Keratinocyte (primary cell): ENCODE measurements at regions not wholly inside any gene's neighbourhood (a gene's known extent, or its start where the extent isn't known, plus 50 kb on each side); places are given as distances from the start of the nearest gene placed in this dataset.

Experiments
- DNase-seq: peaks from one replicate; pipeline ENCODE4 v3.0.0-alpha.2; 2011; ENCODE audit warnings: low read depth, missing footprints, low spot score
- FAIRE-seq: peaks from 2 replicates; lab custom pipeline; 2011; peaks lifted over from hg19 to GRCh38; lab: Jason Lieb, UNC
- H2AFZ ChIP-seq: 2 replicates; pipeline ENCODE4 v1.6.0; 2012; ENCODE audit warnings: low read length, control low read depth, inconsistent platforms; ENCODE audit not compliant: control insufficient read depth
- H3K27ac ChIP-seq: 2 replicates; pipeline ENCODE4 v1.5.1; 2011; ENCODE audit warnings: low read length; ENCODE audit not compliant: control insufficient read depth, insufficient read depth
- H3K27me3 ChIP-seq: 3 replicates; pipeline ENCODE4 v1.6.0; 2011; ENCODE audit warnings: low read length; ENCODE audit not compliant: control insufficient read depth, insufficient read depth; ENCODE audit errors: extremely low read depth
- H3K36me3 ChIP-seq, 2 experiments: 2 replicates in 1 of 2; 3 replicates in 1 of 2; pipeline ENCODE4 v1.5.1; 2011; ENCODE audit warnings: low read length in 2 of 2, mild to moderate bottlenecking in 1 of 2; ENCODE audit not compliant: control insufficient read depth in 2 of 2, insufficient read depth in 2 of 2; ENCODE audit errors: extremely low read depth in 1 of 2
- H3K4me1 ChIP-seq: 3 replicates; pipeline ENCODE4 v1.5.1; 2011; ENCODE audit warnings: low read length; ENCODE audit not compliant: control insufficient read depth, insufficient read depth; ENCODE audit errors: extremely low read depth
- H3K4me2 ChIP-seq: 3 replicates; pipeline ENCODE4 v1.6.0; 2011; ENCODE audit warnings: low read depth, low read length; ENCODE audit not compliant: control insufficient read depth, insufficient read depth; ENCODE audit errors: extremely low read depth
- H3K4me3 ChIP-seq, 3 experiments: fragments of 200-600 bp in 1 of 3; sonication (generic) in 1 of 3; 2 replicates in 2 of 3; 3 replicates in 1 of 3; pipeline ENCODE4 v1.5.1; 2011 to 2016; ENCODE audit warnings: low read length in 3 of 3, mild to moderate bottlenecking in 3 of 3, control low read depth in 2 of 3, inconsistent platforms in 1 of 3, low read depth in 1 of 3, mixed read lengths in 1 of 3, mixed run types in 1 of 3, moderate library complexity in 1 of 3; ENCODE audit not compliant: control insufficient read depth in 2 of 3, insufficient read depth in 2 of 3; ENCODE audit errors: extremely low read depth in 1 of 3
- H3K79me2 ChIP-seq: 2 replicates; pipeline ENCODE4 v1.6.0; 2012; ENCODE audit warnings: low read length; ENCODE audit not compliant: control insufficient read depth, insufficient read depth
- H3K9ac ChIP-seq: 3 replicates; pipeline ENCODE4 v1.6.0; 2011; ENCODE audit warnings: low read length; ENCODE audit not compliant: control insufficient read depth, insufficient read depth; ENCODE audit errors: extremely low read depth
- H3K9me1 ChIP-seq: 3 replicates; pipeline ENCODE4 v1.6.0; 2011; ENCODE audit warnings: low read length; ENCODE audit not compliant: control insufficient read depth, insufficient read depth; ENCODE audit errors: extremely low read depth
- H3K9me3 ChIP-seq: 2 replicates; pipeline ENCODE4 v1.5.1; 2012; ENCODE audit warnings: low read depth, low read length; ENCODE audit not compliant: control insufficient read depth
- H4K20me1 ChIP-seq: 3 replicates; pipeline ENCODE4 v1.6.0; 2011; ENCODE audit warnings: low read length; ENCODE audit not compliant: control insufficient read depth, insufficient read depth; ENCODE audit errors: extremely low read depth
- CTCF ChIP-seq, 3 experiments: IDR thresholded peaks in 1 of 3; conservative IDR thresholded peaks in 1 of 3; optimal IDR thresholded peaks in 1 of 3; 2 replicates in 2 of 3; 3 replicates in 1 of 3; pipeline versions ENCODE3 to v1.5.1; 2011; ENCODE audit warnings: low read length in 3 of 3, mild to moderate bottlenecking in 3 of 3, moderate library complexity in 2 of 3, control low read depth in 1 of 3, inconsistent platforms in 1 of 3; ENCODE audit not compliant: insufficient read depth in 2 of 3; ENCODE audit errors: extremely low read depth in 1 of 3
- EZH2 ChIP-seq: IDR thresholded peaks from one replicate; pipeline ENCODE4 v1.6.1; 2012; ENCODE audit warnings: inconsistent platforms, mild to moderate bottlenecking, low read length, moderate library complexity
- dilution Hi-C: fragments of 300-500 bp; cut with MboI; formaldehyde crosslinking; loops from one replicate; pipeline ENCODE4 v1.7.0; 2020; ENCODE audit warnings: low sequenced_read_pairs; ENCODE audit not compliant: extremely low pct_ligation_motif_present

- FAIRE-seq (no peak), DNase-seq (no peak)
- dilution Hi-C loops: no loop called here
- no peaks in the 10 kb centered on the region for H3K9me3 ChIP-seq
- H3K9ac ChIP-seq: no peak overlapping the region
- H2AFZ ChIP-seq: no peak overlapping the region
- H3K27me3 ChIP-seq: no peaks in the 10 kb centered on the region
- no peak overlapping the region for H3K4me3 ChIP-seq
- H3K9me1 ChIP-seq: no peaks in the 10 kb centered on the region
- H3K79me2 ChIP-seq: no peaks in the 10 kb centered on the region
- no peak overlapping the region for H3K27ac ChIP-seq
- H3K4me2 ChIP-seq: no peak overlapping the region
- no peaks in the 10 kb centered on the region for H3K36me3 ChIP-seq
- TF ChIP-seq CTCF (optimal IDR thresholded peaks at IDR 0.05 in 1 of 3, IDR thresholded peaks at IDR 0.05 in 1 of 3, conservative IDR thresholded peaks at IDR 0.05 in 1 of 3; ENCODE audit: extremely low read depth in 1 of 3, insufficient read depth in 2 of 3, low read length in 3 of 3) (no peak), EZH2 (no peak)
- no peaks in the 10 kb centered on the region for H3K4me1 ChIP-seq
- no peaks in the 10 kb centered on the region for H4K20me1 ChIP-seq
These were observed 99.7 kb upstream of the AGBL1 start for GRCh38 chr15:85979929-85980328.

- no peaks in the 10 kb centered on the region for H3K4me1 ChIP-seq
- H3K9me3 ChIP-seq: no peaks in the 10 kb centered on the region
- no peaks in the 10 kb centered on the region for H3K79me2 ChIP-seq
- H3K9ac ChIP-seq: no peak overlapping the region
- H2AFZ ChIP-seq: no peak overlapping the region
- H4K20me1 ChIP-seq: no peaks in the 10 kb centered on the region
- no peaks in the 10 kb centered on the region for H3K36me3 ChIP-seq
- no peaks in the 10 kb centered on the region for H3K9me1 ChIP-seq
- FAIRE-seq (no peak), DNase-seq (no peak)
- H3K27ac ChIP-seq: no peak overlapping the region
- H3K4me2 ChIP-seq: no peak overlapping the region
- TF ChIP-seq CTCF (optimal IDR thresholded peaks at IDR 0.05 in 1 of 3, IDR thresholded peaks at IDR 0.05 in 1 of 3, conservative IDR thresholded peaks at IDR 0.05 in 1 of 3; ENCODE audit: extremely low read depth in 1 of 3, insufficient read depth in 2 of 3, low read length in 3 of 3) (no peak), EZH2 (no peak)
- dilution Hi-C loops: no loop called here
- H3K27me3 ChIP-seq: no peaks in the 10 kb centered on the region
- no peak overlapping the region for H3K4me3 ChIP-seq
These were observed 98.7 kb upstream of the AGBL1 start for GRCh38 chr15:85980946-85981345.
